ENCODE measurements at regions not wholly inside any gene's neighbourhood (a gene's known extent, or its start where the extent isn't known, plus 50 kb on each side); places are given as distances from the start of the nearest gene placed in this dataset.

DNA sequence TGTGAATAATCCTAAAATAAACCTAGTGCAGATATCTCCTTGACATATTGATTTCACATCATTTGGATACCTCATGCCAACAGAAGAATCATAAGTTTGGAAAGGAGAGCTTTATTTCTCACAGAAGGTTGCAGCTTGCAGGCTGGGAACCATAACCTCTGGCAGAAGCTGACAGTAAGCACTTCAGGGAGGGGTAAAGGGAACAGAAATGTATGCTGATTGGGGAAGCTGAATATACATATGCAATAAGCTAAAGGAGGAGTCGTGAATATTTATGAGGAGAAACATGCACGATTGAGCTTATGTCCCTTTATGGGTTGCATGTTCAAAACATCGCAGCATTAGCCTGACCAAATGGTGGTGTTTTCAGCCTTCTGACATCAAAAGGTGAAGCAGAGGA is 814.5 kb downstream of the TBC1D22A start:
- no peak for DNase-seq

- DNase-seq: no peak
These were observed 812.8 kb downstream of the TBC1D22A start for GRCh38 chr22:47575291-47575690.

GRCh38 chr22:47574556-47574955 is 812.1 kb downstream of the TBC1D22A start:
- DNase-seq: no peak

DNA sequence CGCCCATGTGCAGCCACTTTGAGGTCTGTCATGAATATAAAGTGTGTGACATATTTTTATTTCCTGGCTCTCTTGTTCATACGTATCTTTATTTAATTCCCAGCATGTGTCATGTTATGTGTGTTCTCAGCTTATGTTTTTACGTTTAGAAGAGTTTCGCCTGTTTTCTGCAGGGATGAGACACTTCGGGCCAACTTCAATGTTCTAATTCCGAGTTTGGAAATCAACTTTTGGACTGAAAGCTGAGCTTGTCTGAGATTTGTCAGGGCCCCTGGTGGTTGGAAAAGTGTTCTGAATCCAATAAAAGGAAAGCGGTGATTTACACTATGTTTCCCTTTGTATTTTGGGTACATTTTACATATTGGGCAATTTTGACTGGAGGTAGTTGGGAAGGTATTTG is 810.7 kb downstream of the TBC1D22A start:
- DNase-seq: no peak

DNA sequence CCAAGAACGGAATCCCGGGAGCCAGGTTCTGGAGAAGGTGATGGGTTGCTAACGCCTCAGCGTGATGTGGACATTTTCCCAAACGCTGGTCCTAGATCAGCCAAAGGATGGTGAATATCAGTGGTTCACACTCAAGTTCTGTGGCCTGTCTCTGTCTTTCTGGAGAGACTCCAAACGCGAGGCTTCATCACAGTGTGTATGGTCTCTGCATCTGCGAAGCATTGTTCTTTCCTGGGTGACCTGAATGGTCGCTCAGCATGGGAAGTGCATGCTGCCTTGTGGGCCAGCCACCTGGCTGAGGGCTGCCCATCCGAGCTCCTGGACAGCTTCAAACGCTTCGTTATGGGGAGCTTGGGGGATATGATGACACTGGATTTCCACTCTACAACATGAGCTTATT is 810.0 kb downstream of the TBC1D22A start:
- DNase-seq: no peak

DNA sequence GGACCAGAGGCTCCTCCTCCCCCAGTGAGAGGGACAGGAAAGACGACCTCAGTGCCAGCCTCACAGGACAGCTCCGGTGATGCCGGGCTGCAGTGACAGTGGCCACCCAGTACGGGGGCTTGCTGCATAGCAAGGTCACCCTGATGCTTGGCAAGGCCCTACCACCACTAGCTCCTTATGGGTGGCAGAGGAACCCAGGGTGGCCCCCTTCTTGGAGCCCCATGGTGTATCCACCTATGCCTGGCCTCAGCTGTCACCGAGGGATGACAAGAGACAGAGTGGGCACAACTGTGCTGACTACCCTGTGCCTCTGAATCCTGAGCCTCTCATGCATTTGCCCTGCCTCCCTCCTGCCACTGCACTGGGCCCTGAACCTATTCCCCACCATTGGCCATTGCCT is 809.2 kb downstream of the TBC1D22A start:
- no peak for DNase-seq

DNA sequence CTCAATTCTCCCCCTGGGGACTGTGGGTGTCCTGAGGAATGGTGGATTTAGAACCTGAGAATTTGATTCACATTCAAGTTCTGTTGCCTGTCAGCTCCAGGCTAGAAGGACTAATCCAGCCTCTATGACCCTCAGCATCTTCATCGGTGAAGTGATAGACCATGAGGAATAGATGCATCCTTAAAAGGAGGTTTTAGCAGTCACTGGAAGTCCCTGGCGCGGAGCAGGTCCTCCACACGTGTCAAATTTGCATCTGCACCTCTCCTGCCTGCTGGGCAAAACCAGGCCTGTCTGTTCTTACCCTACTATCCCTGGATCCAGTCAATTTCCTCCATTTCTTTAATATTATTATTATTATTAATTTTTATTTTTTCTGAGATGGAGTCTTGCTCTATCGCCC is 808.4 kb downstream of the TBC1D22A start:
- DNase-seq: no peak

DNA sequence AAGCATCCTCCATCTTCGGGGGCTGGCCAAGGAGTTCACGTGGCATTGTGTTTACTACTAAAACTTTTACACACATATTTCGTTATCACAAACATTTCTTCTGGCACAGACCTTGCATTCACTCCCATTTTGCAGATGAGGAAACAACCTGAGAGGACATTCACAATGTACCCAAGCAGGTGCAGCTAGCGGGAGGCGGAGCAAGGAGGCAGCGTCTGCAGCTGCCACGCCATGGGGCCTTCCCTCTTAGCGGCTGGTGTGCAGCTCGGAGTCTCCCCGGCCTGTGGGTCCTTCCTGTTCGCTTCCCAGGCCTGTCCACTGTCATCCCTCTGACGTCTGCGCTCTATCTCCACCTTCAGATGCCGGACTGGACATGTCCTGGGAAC is 807.8 kb downstream of the TBC1D22A start:
- no peak for DNase-seq

DNA sequence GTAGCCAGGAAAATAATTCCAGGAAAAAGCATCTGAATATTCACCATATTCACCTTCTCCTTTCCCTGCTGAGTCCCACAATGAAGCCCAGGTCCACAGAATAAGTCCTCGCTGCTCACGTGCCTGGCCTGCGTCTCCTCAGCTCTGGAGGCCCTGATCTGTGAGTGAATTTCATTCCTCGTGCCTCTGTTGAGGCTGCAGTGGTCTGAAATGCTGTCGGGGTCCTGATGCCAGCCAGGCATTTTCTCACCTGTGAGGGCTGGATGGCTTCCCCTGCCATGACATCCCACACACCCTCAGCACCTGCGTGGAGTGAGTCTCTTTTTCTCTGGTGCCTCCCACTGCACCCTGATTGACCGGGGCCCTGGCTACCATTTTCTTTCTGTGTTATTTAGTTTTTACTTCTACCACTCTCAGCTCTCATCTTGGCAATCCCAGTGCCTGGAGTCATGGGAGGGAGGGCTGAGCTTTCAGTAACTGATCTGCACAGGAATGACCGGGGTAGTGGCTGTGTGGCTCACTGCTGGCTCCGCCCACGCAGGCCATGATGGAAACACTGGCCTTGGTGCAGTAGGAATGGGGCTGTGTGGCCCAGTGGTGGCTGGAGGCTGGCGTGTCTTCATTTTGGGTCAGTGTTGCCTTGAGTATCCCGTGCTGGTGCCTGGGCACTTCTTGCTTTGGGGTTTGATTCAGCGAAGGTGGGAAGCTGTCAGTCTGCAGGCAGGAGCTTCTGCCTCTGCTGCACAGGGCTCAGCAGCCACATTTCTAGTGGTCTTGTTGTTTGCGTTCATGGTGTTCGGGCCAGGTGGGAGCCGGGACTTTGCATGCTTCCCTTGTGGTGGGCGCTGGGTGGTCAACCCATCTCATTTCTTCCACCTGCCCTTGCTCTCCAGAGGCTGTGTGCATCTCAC is 807.2 kb downstream of the TBC1D22A start:
- DNase-seq: no peak

- DNase-seq: no peak
These were observed 806.2 kb downstream of the TBC1D22A start for GRCh38 chr22:47568700-47569099.

DNA sequence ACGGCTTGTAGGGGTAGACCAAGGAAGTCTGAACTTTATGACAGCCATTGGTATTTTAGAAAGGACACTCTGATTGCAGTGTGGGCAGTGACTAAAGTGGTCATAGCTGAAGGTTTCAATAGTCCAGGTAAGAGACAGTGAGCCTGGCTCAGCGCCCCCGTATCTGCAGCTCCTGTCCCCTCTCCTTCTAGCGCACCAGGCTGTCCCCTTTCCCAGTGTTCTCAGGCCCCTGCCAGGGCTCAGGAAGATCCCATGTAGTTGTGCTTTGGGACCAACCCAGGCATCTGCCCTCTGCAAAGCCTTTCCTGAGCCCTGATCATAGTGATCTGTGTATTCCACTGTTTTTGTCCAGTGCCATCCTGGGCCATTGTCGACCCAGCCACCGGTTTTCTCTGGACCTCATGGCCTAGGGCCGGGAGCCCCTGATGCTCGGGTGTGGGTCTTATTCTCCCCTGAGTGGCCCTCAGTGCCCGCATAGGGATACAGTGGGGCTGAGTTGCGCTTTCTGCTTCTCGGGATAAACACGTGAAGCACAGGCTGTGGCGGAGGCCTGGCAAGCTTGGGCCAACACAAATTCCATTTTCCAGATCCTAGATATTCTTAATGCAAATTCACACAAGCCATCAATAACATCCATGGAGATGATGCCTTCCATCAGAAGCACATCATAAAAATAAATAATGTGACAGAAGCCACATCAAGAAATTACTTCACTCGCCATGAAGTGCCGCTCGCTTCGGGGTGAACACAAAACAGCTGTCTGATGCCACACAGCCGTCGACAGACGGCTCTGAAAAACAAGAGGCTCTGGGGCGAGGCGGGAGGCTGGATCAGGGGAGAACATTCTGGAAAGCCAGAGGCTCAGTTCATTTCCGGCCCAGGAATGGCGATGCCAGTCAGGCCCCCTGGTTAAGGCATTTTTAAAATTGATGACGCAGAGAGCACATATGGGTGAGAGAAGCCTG is 805.0 kb downstream of the TBC1D22A start:
- DNase-seq: no peak

- no peak for DNase-seq
These were observed 804.0 kb downstream of the TBC1D22A start for GRCh38 chr22:47566491-47566890.

DNA sequence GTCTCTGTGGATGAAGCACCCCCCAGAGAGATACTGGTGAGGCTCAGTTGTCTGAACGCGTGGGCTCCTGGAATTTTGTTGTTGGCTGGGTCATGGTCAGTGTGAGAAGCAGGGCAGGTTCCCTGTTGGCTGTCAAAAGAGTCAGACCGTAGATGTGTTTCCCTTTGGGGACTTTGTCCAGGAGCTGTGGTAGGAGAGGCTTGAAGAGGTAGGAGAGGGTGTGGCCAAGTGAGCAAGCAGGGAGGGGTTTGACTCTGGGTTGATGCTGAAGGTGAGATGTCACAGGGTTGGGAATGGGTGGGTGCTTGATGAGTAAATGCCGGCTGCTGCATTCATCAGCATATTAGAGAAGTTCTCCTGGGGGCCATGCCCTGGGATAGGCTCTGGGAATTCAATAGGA is 803.2 kb downstream of the TBC1D22A start:
- no peak for DNase-seq

GRCh38 chr22:47564651-47565434 is 802.4 kb downstream of the TBC1D22A start:
- DNase-seq: no peak

GRCh38 chr22:47564158-47564450 is 801.7 kb downstream of the TBC1D22A start:
- no peak for DNase-seq

- DNase-seq: no peak
These were observed 801.1 kb downstream of the TBC1D22A start for GRCh38 chr22:47563406-47564157.

DNA sequence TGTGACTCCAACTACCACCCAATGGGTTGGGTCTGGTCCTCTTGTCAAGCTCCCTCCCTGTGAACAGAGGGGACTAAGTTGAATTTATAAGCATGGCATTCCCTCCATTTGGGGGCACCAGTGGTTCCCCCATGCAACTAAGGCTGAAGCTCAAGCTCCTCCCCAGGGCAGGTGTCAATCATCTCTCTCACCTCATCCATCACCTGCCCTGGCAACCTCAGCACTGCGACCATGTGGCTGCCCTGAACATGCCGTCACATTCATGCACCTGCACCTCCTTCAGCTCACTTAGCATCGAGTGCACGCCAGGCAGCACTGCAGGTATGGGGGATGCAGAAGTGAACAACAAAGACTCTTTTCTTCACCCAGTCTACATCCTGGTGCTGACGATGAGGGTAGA is 799.3 kb downstream of the TBC1D22A start:
- DNase-seq: no peak

DNA sequence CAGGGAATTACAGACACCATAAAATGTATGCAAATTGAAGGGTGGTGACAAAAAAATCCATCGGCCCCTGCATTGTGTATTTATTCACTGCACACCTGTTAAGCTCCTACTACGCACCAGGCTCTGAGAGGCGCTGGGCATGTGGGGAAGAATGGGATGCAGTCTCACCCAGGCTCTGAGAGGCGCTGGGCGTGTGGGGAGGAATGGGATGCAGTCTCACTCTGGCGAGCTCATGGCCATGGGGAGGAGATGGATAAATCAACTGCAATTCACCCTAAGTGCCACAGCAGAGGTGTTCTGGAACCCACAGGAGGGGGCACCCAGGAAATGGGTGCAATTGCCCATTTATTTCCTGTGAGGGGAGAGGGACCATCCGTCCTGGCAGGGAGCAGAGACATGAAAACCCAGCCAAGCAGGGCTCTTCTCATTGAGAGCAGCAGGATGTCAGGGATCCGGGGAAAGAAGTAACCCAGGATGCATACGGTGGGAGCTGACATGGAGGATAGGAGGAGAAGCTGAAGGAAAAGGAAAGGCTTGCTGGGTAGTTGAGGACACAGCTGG is 798.7 kb downstream of the TBC1D22A start:
- no peak for DNase-seq

GRCh38 chr22:47558828-47559700 is 796.6 kb downstream of the TBC1D22A start:
- no peak for DNase-seq

DNA sequence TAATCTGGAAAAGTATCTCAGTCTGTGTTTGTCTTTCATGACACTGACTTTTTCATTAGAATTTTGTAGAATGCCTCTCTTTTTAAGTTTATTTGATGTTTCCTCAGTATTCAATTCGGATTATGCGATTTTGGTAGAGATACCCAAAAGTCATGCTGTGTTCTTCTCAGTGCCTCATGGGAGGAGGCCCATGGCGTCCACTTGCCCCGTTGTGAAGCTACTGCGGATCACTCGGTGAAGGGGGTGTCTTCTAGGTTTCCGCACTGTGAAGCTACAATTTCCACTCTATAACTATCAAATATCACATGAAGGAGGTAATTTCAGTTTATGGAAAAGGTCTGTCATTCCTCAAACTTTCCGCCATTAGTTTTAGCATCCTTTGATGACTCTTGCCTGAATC is 794.0 kb downstream of the TBC1D22A start:
- no peak for DNase-seq

GRCh38 chr22:47553436-47553835 is 791.0 kb downstream of the TBC1D22A start:
- no peak for DNase-seq
